OCI-LY7 (cell line): ENCODE measurements at regions not wholly inside any gene's neighbourhood (a gene's known extent, or its start where the extent isn't known, plus 50 kb on each side); places are given as distances from the start of the nearest gene placed in this dataset.

Source experiments
- BruUV-seq: library from RNA; stranded (reverse); fragments of 400-500 nt; replicated peaks from 2 replicates; lab custom pipeline; 2021; lab: Mats Ljungman, UMichigan
- CTCF ChIA-PET: fragments of 300-600 bp; sonication (Branson Sonifier 250); formaldehyde crosslinking; loops from one replicate; lab custom pipeline; 2022; ENCODE audit warnings: antibody characterized with exemption; ENCODE audit not compliant: unreplicated experiment; lab: Charles Lee
- POLR2A ChIA-PET: fragments of 300-600 bp; sonication (Branson Sonifier 250); formaldehyde crosslinking; loops from one replicate; lab custom pipeline; 2022; ENCODE audit warnings: antibody characterized with exemption; lab: Charles Lee
- DNase-seq: peaks from one replicate; pipeline ENCODE4 v3.0.0-alpha.2; 2015; ENCODE audit warnings: low spot score
- H2AFZ ChIP-seq: fragments of 200-600 bp; sonication (generic), shearing (Covaris generic); 2 replicates; pipeline ENCODE4 v1.6.1; 2014; ENCODE audit warnings: mild to moderate bottlenecking, antibody characterized with exemption, low read length, moderate library complexity
- H3K27ac ChIP-seq: fragments of 200-600 bp; sonication (generic); 2 replicates; pipeline ENCODE4 v1.5.1; 2014; ENCODE audit warnings: mixed run types, low read depth, mild to moderate bottlenecking, moderate library complexity, low read length, inconsistent platforms; ENCODE audit not compliant: poor library complexity, severe bottlenecking
- H3K36me3 ChIP-seq: fragments of 200-600 bp; sonication (generic); 2 replicates; pipeline ENCODE4 v1.6.1; 2014; ENCODE audit warnings: mild to moderate bottlenecking, antibody characterized with exemption, low read length, moderate library complexity, mixed read lengths; ENCODE audit not compliant: insufficient read depth
- H3K4me1 ChIP-seq: fragments of 200-600 bp; sonication (generic); 2 replicates; pipeline ENCODE4 v1.5.1; 2014; ENCODE audit warnings: mild to moderate bottlenecking, low read length; ENCODE audit not compliant: insufficient read depth, poor library complexity, severe bottlenecking
- H3K4me2 ChIP-seq: fragments of 200-600 bp; sonication (generic); 2 replicates; pipeline ENCODE4 v1.6.1; 2014; ENCODE audit warnings: mild to moderate bottlenecking, low read length
- H3K4me3 ChIP-seq: fragments of 200-600 bp; sonication (generic); 2 replicates; pipeline ENCODE4 v1.5.1; 2014; ENCODE audit warnings: mild to moderate bottlenecking, low read depth, low read length; ENCODE audit not compliant: poor library complexity, severe bottlenecking
- H3K79me2 ChIP-seq: fragments of 200-600 bp; sonication (generic); 2 replicates; pipeline ENCODE4 v1.6.1; 2016; ENCODE audit warnings: low read depth, mild to moderate bottlenecking, low read length, moderate library complexity, mixed read lengths; ENCODE audit not compliant: insufficient read depth
- H3K9me2 ChIP-seq: fragments of 200-600 bp; sonication (generic); 2 replicates; pipeline ENCODE4 v1.6.1; 2016; ENCODE audit warnings: mild to moderate bottlenecking, low read length, mixed read lengths; ENCODE audit not compliant: insufficient read depth
- H3K9me3 ChIP-seq: fragments of 200-600 bp; sonication (generic); 2 replicates; pipeline ENCODE4 v1.6.1; 2014; ENCODE audit warnings: mild to moderate bottlenecking, mixed run types, low read length, mixed read lengths
- H4K20me1 ChIP-seq: fragments of 200-600 bp; sonication (generic); 2 replicates; pipeline ENCODE4 v1.6.1; 2014; ENCODE audit warnings: mild to moderate bottlenecking, antibody characterized with exemption, low read length, moderate library complexity, mixed read lengths; ENCODE audit not compliant: insufficient read depth
- EZH2phosphoT487 ChIP-seq: fragments of 200-600 bp; sonication (generic); IDR thresholded peaks from 2 replicates; pipeline ENCODE4 v1.6.1; 2018; ENCODE audit warnings: low read depth, borderline replicate concordance, mild to moderate bottlenecking, mixed run types, antibody characterized with exemption, low read length, moderate library complexity, mixed read lengths
- intact Hi-C: fragments of 100-400 bp; cut with micrococcal nuclease; formaldehyde crosslinking; loops from one replicate; pipeline ENCODE4 v1.10.0; 2022; ENCODE audit not compliant: unreplicated experiment
- TF ChIP-seq, protein P1 (sequence below): fragments of 200-600 bp; sonication (generic); conservative IDR thresholded peaks from 2 replicates; pipeline ENCODE4 v1.5.1; 2014; ENCODE audit warnings: mild to moderate bottlenecking, antibody characterized with exemption, low read length, moderate library complexity, mixed read lengths

DNA sequence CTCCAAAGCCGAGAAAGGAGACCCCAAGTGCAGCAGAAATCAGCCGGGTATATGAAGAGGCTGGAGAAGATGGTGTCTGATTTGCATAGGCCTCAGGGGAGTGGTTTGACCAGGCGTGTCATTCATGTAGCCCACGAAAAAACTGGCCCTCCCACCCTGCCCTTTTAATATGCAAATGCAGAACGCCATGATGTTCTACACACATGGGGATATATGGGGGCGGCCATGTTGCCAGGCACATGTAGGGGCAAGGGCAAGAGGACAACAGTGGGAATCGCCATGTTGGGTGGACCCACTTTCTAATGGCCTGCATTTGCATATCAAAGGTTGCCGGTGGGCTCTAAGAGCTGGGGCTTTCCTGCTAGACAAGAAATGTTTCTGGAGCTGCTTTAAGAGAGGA, 86.4 kb downstream of the ISX start:
- CTCF ChIA-PET, result no interaction called here
- no peak overlapping the region for H3K4me3 ChIP-seq
- no peak overlapping the region for H3K4me2 ChIP-seq
- TF ChIP-seq, protein P1, sequence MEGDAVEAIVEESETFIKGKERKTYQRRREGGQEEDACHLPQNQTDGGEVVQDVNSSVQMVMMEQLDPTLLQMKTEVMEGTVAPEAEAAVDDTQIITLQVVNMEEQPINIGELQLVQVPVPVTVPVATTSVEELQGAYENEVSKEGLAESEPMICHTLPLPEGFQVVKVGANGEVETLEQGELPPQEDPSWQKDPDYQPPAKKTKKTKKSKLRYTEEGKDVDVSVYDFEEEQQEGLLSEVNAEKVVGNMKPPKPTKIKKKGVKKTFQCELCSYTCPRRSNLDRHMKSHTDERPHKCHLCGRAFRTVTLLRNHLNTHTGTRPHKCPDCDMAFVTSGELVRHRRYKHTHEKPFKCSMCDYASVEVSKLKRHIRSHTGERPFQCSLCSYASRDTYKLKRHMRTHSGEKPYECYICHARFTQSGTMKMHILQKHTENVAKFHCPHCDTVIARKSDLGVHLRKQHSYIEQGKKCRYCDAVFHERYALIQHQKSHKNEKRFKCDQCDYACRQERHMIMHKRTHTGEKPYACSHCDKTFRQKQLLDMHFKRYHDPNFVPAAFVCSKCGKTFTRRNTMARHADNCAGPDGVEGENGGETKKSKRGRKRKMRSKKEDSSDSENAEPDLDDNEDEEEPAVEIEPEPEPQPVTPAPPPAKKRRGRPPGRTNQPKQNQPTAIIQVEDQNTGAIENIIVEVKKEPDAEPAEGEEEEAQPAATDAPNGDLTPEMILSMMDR, result no peak
- no peak for TF ChIP-seq EZH2phosphoT487
- intact Hi-C loops, result loop anchor here (5.0 kb wide), 1 partner anchor 735 kb away; no protein-coding TSS in a partner anchor
- H2AFZ ChIP-seq, result no peak overlapping the region
- no peaks in the 10 kb centered on the region for H3K4me1 ChIP-seq
- no TSS peak for BruUV-seq
- no peaks in the 10 kb centered on the region for H3K79me2 ChIP-seq
- H3K9me2 ChIP-seq, result no peaks in the 10 kb centered on the region
- no peaks in the 10 kb centered on the region for H3K36me3 ChIP-seq
- POLR2A ChIA-PET, result no interaction called here
- DNase-seq, result no peak
- H4K20me1 ChIP-seq, result no peaks in the 10 kb centered on the region
- no peak overlapping the region for H3K27ac ChIP-seq
- no peaks in the 10 kb centered on the region for H3K9me3 ChIP-seq

DNA sequence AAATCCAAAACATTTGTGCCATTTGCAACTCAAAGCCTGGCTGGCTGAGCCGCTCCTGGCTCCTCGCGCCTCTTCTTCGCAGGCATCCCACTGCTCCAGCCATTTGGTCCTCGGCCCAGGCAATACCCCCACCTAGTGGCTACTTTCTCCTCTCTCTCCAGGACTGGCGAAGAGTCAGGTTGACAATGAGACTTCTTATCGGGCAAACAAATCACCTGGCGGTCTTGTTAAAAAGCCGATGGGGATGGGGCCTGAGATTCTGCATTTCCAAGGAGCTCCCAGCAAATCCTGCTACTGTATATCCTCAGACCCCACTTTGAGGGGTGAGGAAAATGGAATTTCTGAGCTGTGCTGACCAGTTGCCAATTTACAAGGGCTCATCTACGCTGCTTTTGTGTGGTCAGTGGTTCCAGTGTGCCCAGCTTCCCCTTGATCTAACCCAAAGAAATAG, 89.0 kb downstream of the ISX start:
- no peak for TF ChIP-seq EZH2phosphoT487
- TF ChIP-seq, protein P1, result peak; percentile 80
- H3K36me3 ChIP-seq, result no peaks in the 10 kb centered on the region
- ChIA-PET CTCF (no interaction called here), POLR2A (interaction anchor here (0.9 kb wide), 1 partner anchor 65 kb away, joined by 4 read pairs; no protein-coding TSS in a partner anchor)
- no peak overlapping the region for H2AFZ ChIP-seq
- no peak overlapping the region for H3K4me3 ChIP-seq
- intact Hi-C loops, result loop anchor here (2.0 to 5.0 kb wide), 2 partner anchors 76 to 738 kb away; no protein-coding TSS in a partner anchor
- H3K27ac ChIP-seq, result no peak overlapping the region
- no peak overlapping the region for H3K4me2 ChIP-seq
- H3K9me3 ChIP-seq, result no peaks in the 10 kb centered on the region
- peak; percentile 36 for DNase-seq
- BruUV-seq, result no TSS peak
- no peaks in the 10 kb centered on the region for H3K4me1 ChIP-seq
- H4K20me1 ChIP-seq, result no peaks in the 10 kb centered on the region
- H3K79me2 ChIP-seq, result no peaks in the 10 kb centered on the region
- no peaks in the 10 kb centered on the region for H3K9me2 ChIP-seq

DNA sequence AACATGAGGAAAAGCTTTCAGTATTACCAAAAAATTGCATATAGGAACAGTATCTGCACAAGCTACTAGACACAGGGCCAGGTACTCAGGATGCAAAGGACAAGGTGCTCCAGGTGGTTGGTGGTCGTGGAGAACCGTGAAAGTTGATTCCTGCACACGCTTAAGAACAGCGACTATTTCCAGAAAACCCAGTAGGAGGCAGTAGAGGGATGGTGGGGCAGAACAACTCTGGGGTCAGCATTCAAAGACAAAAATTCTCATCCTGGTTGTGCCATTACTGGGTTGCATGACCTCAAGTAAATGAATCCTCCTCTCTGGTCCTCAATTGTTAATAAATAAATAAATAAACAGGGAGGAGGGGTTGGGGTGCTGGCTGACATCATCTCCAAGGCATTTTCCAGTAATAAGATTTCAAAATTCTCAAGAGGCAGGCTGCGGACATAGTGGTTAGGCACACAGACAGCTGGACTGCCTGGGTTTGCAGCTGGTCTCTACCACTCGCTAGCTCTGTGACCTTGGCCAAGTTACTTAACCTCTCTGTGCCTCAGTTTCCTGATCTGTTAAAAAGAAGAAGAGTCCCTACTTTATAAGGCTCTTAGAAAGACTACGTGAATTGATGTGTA, 89.6 kb downstream of the ISX start:
- H3K27ac ChIP-seq, result no peak overlapping the region
- no peak overlapping the region for H3K4me3 ChIP-seq
- no peak for DNase-seq
- H4K20me1 ChIP-seq, result no peaks in the 10 kb centered on the region
- no peaks in the 10 kb centered on the region for H3K9me2 ChIP-seq
- H3K4me2 ChIP-seq, result no peak overlapping the region
- TF ChIP-seq EZH2phosphoT487, result no peak
- TF ChIP-seq, protein P1, result no peak
- ChIA-PET POLR2A (interaction anchor here (0.9 kb wide), 1 partner anchor 64 kb away, joined by 4 read pairs; no protein-coding TSS in a partner anchor), CTCF (no interaction called here)
- no peaks in the 10 kb centered on the region for H3K36me3 ChIP-seq
- H3K9me3 ChIP-seq, result no peaks in the 10 kb centered on the region
- intact Hi-C loops, result loop anchor here (2.0 kb wide), 1 partner anchor 75 kb away; no protein-coding TSS in a partner anchor
- no TSS peak for BruUV-seq
- no peak overlapping the region for H2AFZ ChIP-seq
- H3K4me1 ChIP-seq, result no peaks in the 10 kb centered on the region
- H3K79me2 ChIP-seq, result no peaks in the 10 kb centered on the region
